ENCODE measurements at regions not wholly inside any gene's neighbourhood (a gene's known extent, or its start where the extent isn't known, plus 50 kb on each side); places are given as distances from the start of the nearest gene placed in this dataset.

GRCh38 chr3:18649666-18650363 is 224.7 kb upstream of the SATB1 start:
- Histone ChIP-seq H3K36me3 (ENCODE audit: control insufficient read depth, insufficient read depth, low read length) (no peaks in the 10 kb centered on the region), H3K4me3 (ENCODE audit: low read length) (no peak overlapping the region), H3K27ac (ENCODE audit: low read length) (no peak overlapping the region), H3K9me3 (ENCODE audit: control insufficient read depth, insufficient read depth, low read length) (no peaks in the 10 kb centered on the region), H3K27me3 (ENCODE audit: control insufficient read depth, insufficient read depth, low read length) (no peaks in the 10 kb centered on the region), H3K4me1 (ENCODE audit: control insufficient read depth, insufficient read depth, low read length) (no peaks in the 10 kb centered on the region)
- no peaks in the 10 kb centered on the region for H3K36me3 Mint-ChIP-seq
- no peaks in the 10 kb centered on the region for H3K9me3 Mint-ChIP-seq
- intact Hi-C loops (cut with micrococcal nuclease), result no loop called here
- WGBS (ENCODE audit: insufficient coverage), result 69% methylated on average over 3 of the region's 4 CpGs
- no peak for ATAC-seq
- H3K4me1 Mint-ChIP-seq, result peaks cover 3 to 4% of the 10 kb centered on the region in 2 donors
- DNase-seq, result peak in 1 of 2 donors; percentile 56
- no peaks in the 10 kb centered on the region for H3K27me3 Mint-ChIP-seq (ENCODE audit: low read depth in 2 of 2)
- H3K4me3 Mint-ChIP-seq, result no peak overlapping the region
- TF ChIP-seq CTCF (IDR thresholded peaks at IDR 0.05), result no peak
- H3K27ac Mint-ChIP-seq, result peak overlapping the region in 1 of 2 donors; percentile 45

- Mint-ChIP-seq H3K4me1 (peaks cover 12% of the 10 kb centered on the region in 2 donors), H3K27ac (no peak overlapping the region), H3K27me3 (ENCODE audit: low read depth in 2 of 2) (no peaks in the 10 kb centered on the region), H3K9me3 (no peaks in the 10 kb centered on the region), H3K4me3 (no peak overlapping the region), H3K36me3 (no peaks in the 10 kb centered on the region)
- DNase-seq (no peak), ATAC-seq (no peak)
- Histone ChIP-seq H3K36me3 (ENCODE audit: control insufficient read depth, insufficient read depth, low read length) (no peaks in the 10 kb centered on the region), H3K27ac (ENCODE audit: low read length) (no peak overlapping the region), H3K9me3 (ENCODE audit: control insufficient read depth, insufficient read depth, low read length) (no peaks in the 10 kb centered on the region), H3K27me3 (ENCODE audit: control insufficient read depth, insufficient read depth, low read length) (no peaks in the 10 kb centered on the region), H3K4me1 (ENCODE audit: control insufficient read depth, insufficient read depth, low read length) (peaks cover 6% of the 10 kb centered on the region), H3K4me3 (ENCODE audit: low read length) (no peak overlapping the region)
- intact Hi-C loops (cut with micrococcal nuclease), result no loop called here
- 33% methylated on average over 1 of the region's 1 CpG for WGBS (ENCODE audit: insufficient coverage)
- no peak for TF ChIP-seq CTCF (IDR thresholded peaks at IDR 0.05)
These were observed 223.8 kb upstream of the SATB1 start for GRCh38 chr3:18648868-18649462.

GRCh38 chr3:18648159-18648558 is 223.0 kb upstream of the SATB1 start:
- no peaks in the 10 kb centered on the region for H3K36me3 Mint-ChIP-seq
- Histone ChIP-seq H3K27ac (ENCODE audit: low read length) (no peak overlapping the region), H3K9me3 (ENCODE audit: control insufficient read depth, insufficient read depth, low read length) (no peaks in the 10 kb centered on the region), H3K27me3 (ENCODE audit: control insufficient read depth, insufficient read depth, low read length) (no peaks in the 10 kb centered on the region), H3K36me3 (ENCODE audit: control insufficient read depth, insufficient read depth, low read length) (no peaks in the 10 kb centered on the region), H3K4me3 (ENCODE audit: low read length) (no peak overlapping the region), H3K4me1 (ENCODE audit: control insufficient read depth, insufficient read depth, low read length) (peaks cover 11% of the 10 kb centered on the region)
- H3K9me3 Mint-ChIP-seq, result no peaks in the 10 kb centered on the region
- WGBS (ENCODE audit: insufficient coverage), result 85% methylated on average over 2 of the region's 2 CpGs
- no peak for ATAC-seq
- peaks cover 20% of the 10 kb centered on the region in 2 donors for H3K4me1 Mint-ChIP-seq
- no peak for TF ChIP-seq CTCF (IDR thresholded peaks at IDR 0.05)
- intact Hi-C loops (cut with micrococcal nuclease), result no loop called here
- H3K27me3 Mint-ChIP-seq (ENCODE audit: low read depth in 2 of 2), result no peaks in the 10 kb centered on the region
- no peak overlapping the region for H3K27ac Mint-ChIP-seq
- H3K4me3 Mint-ChIP-seq, result no peak overlapping the region
- DNase-seq, result no peak
